CD4-positive, CD25-positive, alpha-beta regulatory T cell (primary cell): ENCODE measurements at regions not wholly inside any gene's neighbourhood (a gene's known extent, or its start where the extent isn't known, plus 50 kb on each side); places are given as distances from the start of the nearest gene placed in this dataset.
"Not testable (repeated sequence)": the region's sequence is repeated elsewhere in the genome, so short reads cannot be mapped to it uniquely, and the experiment has no call there.

ENCODE experiments used
- ATAC-seq, 2 donors: fragments of 150-1000 bp; cut with Tn5 transposase; one replicate each; pipeline ENCODE4 v1.10.0; 2021; ENCODE audit warnings: low read depth in 2 of 2, moderate number of reproducible peaks in 2 of 2, moderate library complexity in 1 of 2
- DNase-seq, 3 donors: peaks; one replicate each; pipeline versions ENCODE4 v3.0.0 to v3.0.0-alpha.2; 2012 to 2022; ENCODE audit warnings: mixed read lengths in 1 of 3
- H3K27ac ChIP-seq: one replicate; pipeline ENCODE4 v1.7.0; 2013; ENCODE audit warnings: mild to moderate bottlenecking, low read length; ENCODE audit not compliant: insufficient read depth, poor library complexity, severe bottlenecking
- H3K27me3 ChIP-seq: one replicate; pipeline ENCODE4 v1.7.0; 2013; ENCODE audit warnings: low read length; ENCODE audit not compliant: control insufficient read depth, insufficient read depth
- H3K36me3 ChIP-seq: one replicate; pipeline ENCODE4 v1.7.0; 2013; ENCODE audit warnings: mild to moderate bottlenecking, low read length, moderate library complexity; ENCODE audit not compliant: control insufficient read depth, insufficient read depth
- H3K4me1 ChIP-seq: 2 replicates; pipeline ENCODE4 v1.7.0; 2013; ENCODE audit warnings: mild to moderate bottlenecking, low read length; ENCODE audit not compliant: insufficient read depth, control insufficient read depth, poor library complexity, severe bottlenecking
- H3K4me3 ChIP-seq: one replicate; pipeline ENCODE4 v1.7.0; 2013; ENCODE audit warnings: low read depth, mild to moderate bottlenecking, low read length, moderate library complexity
- H3K9me3 ChIP-seq, 2 experiments: 1 replicate in 1 of 2; 2 replicates in 1 of 2; pipeline ENCODE4 v1.7.0; 2013; ENCODE audit warnings: low read length in 2 of 2, mild to moderate bottlenecking in 1 of 2, moderate library complexity in 1 of 2; ENCODE audit not compliant: control insufficient read depth in 2 of 2
- H3K27ac Mint-ChIP-seq, 3 donors: one replicate each; pipeline ENCODE4 v1.8.0; 2020 to 2022; ENCODE audit warnings: mild to moderate bottlenecking in 3 of 3, mixed read lengths in 3 of 3, moderate library complexity in 2 of 3
- H3K27me3 Mint-ChIP-seq: one replicate; pipeline ENCODE4 v1.8.0; 2022; ENCODE audit warnings: mild to moderate bottlenecking, mixed read lengths
- H3K36me3 Mint-ChIP-seq: one replicate; pipeline ENCODE4 v1.8.0; 2020; ENCODE audit warnings: mixed read lengths
- H3K4me1 Mint-ChIP-seq, 4 donors: one replicate each; pipeline ENCODE4 v1.8.0; 2020 to 2022; ENCODE audit warnings: mixed read lengths in 4 of 4, mild to moderate bottlenecking in 1 of 4
- H3K4me3 Mint-ChIP-seq, 4 donors: one replicate each; pipeline ENCODE4 v1.8.0; 2020 to 2022; ENCODE audit warnings: mild to moderate bottlenecking in 4 of 4, mixed read lengths in 4 of 4, moderate library complexity in 3 of 4
- H3K9me3 Mint-ChIP-seq, 7 donors: one replicate each; pipeline ENCODE4 v1.8.0; 2020 to 2022; ENCODE audit warnings: mixed read lengths in 7 of 7, mild to moderate bottlenecking in 3 of 7, moderate library complexity in 2 of 7

DNA sequence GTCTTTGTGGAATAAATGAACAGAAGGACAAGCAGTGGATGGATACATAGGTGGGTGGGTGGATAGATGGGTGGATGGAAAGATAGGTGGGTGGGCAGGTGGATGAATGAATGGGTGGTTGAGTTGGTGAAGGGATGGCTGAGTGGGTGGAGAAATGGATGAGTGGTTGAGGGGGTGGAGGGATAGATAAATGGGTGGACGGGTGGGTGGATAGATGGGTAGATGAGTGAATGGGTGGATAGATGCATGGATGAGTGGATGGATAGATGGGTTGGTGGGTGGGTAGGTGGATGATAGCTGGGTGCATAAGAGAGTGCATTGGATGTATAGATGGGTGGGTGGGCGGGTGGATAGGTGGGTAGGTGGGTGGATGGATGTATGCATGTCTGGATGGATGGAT is 63.5 kb downstream of the UNC93B1 start:
- H3K27me3 Mint-ChIP-seq = peaks cover 11% of the 10 kb centered on the region
- not testable (repeated sequence) for H3K27ac ChIP-seq, H3K4me3 ChIP-seq, ATAC-seq, H3K4me3 Mint-ChIP-seq, H3K9me3 Mint-ChIP-seq, H3K9me3 ChIP-seq, H3K36me3 Mint-ChIP-seq, DNase-seq, H3K36me3 ChIP-seq, H3K4me1 ChIP-seq, H3K4me1 Mint-ChIP-seq, H3K27me3 ChIP-seq
- peak overlapping the region in 1 of 3 donors; percentile 52 for H3K27ac Mint-ChIP-seq

DNA sequence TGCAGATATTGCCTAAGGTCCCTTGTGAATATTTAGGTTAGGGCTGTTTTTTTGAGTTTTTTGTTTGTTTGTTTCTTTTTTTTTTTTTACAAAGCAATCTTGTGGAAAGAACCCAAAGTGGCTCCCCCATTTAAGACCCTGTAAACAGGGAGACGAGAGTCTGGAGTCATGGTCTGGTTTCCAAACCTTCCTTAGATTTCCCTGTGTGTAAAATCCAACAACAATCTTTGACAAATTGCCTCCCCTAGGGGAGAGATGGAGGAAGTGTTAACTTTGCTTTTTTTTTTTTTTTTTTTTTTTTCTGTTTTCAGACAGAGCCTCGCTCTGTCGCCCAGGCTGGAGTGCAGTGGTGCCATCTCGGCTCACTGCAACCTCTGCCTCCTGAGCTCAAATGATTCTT is 64.9 kb downstream of the UNC93B1 start:
- H3K9me3 Mint-ChIP-seq, H3K4me3 ChIP-seq, H3K36me3 Mint-ChIP-seq, H3K9me3 ChIP-seq, H3K27ac Mint-ChIP-seq, H3K27ac ChIP-seq, H3K36me3 ChIP-seq, H3K4me1 ChIP-seq, H3K4me3 Mint-ChIP-seq, H3K4me1 Mint-ChIP-seq, ATAC-seq, DNase-seq, H3K27me3 ChIP-seq: not testable (repeated sequence)
- peaks cover 11% of the 10 kb centered on the region for H3K27me3 Mint-ChIP-seq

GRCh38 chr11:67938371-67938770 is 65.5 kb downstream of the UNC93B1 start:
- H3K27ac Mint-ChIP-seq, H3K4me1 Mint-ChIP-seq, H3K36me3 Mint-ChIP-seq, H3K27ac ChIP-seq, H3K9me3 Mint-ChIP-seq, H3K36me3 ChIP-seq, H3K27me3 ChIP-seq, DNase-seq, H3K4me3 Mint-ChIP-seq, H3K4me3 ChIP-seq, ATAC-seq, H3K9me3 ChIP-seq, H3K4me1 ChIP-seq: not testable (repeated sequence)
- H3K27me3 Mint-ChIP-seq = peaks cover 11% of the 10 kb centered on the region

DNA sequence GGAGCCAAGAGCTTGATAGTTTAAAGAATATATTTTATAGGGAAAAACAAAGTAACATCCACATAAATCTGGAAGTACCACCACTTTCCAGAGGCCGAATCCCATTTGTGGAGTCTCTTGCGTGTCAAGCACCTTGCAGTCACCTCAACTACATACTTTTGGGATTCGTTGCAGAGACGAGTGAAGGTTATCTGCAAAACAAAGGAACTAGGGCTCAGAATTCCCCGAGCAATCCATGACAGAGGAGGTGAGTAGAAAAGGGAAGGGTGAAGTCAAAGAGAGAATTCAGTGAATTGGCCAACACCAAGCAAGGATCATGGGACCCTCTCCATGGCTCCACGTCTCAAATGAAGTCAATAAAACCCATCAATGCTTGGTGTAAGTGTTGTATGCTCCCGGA is 80.3 kb downstream of the UNC93B1 start:
- not testable (repeated sequence) for DNase-seq, H3K4me3 ChIP-seq, H3K27me3 ChIP-seq, H3K27ac Mint-ChIP-seq, H3K9me3 ChIP-seq, H3K36me3 ChIP-seq, H3K4me3 Mint-ChIP-seq, H3K36me3 Mint-ChIP-seq, ATAC-seq, H3K27ac ChIP-seq, H3K4me1 ChIP-seq, H3K9me3 Mint-ChIP-seq, H3K27me3 Mint-ChIP-seq
- H3K4me1 Mint-ChIP-seq = peaks cover 5 to 17% (median 13%) of the 10 kb centered on the region in 4 donors

DNA sequence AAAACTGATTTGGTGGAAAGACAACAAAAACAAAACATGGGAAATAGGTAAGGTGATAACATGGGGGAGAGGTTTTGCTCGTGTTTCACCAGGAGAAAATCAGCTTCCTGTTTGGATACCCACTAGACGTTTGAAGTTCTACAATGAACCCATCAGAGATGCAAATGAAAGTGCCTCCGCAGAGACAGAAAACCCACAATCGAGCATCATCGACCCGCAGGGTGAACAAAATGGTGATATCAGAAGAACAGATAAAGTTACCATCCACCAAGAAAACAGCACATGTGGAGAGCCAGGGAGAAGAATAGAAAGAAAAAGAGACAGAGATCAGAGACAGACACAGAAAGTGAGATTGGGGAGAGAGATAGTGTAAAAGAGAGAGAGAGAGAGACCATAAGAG is 83.4 kb downstream of the UNC93B1 start:
- H3K27ac ChIP-seq, ATAC-seq, H3K9me3 ChIP-seq, H3K9me3 Mint-ChIP-seq, H3K27me3 ChIP-seq, H3K4me1 ChIP-seq, H3K27me3 Mint-ChIP-seq, H3K36me3 ChIP-seq, H3K36me3 Mint-ChIP-seq, H3K4me3 ChIP-seq: not testable (repeated sequence)
- H3K4me1 Mint-ChIP-seq = peaks cover 10 to 22% (median 13%) of the 10 kb centered on the region in 4 donors
- peak overlapping the region; percentile 3 to 87 (median 63) for H3K4me3 Mint-ChIP-seq
- peak overlapping the region; percentile 90 to 99 (median 98) for H3K27ac Mint-ChIP-seq
- peak in 2 of 3 donors; percentile 17 to 34 for DNase-seq

GRCh38 chr11:67912184-67912583 is 91.7 kb downstream of the UNC93B1 start:
- Mint-ChIP-seq H3K9me3 (peaks cover 0 to 16% (median 5%) of the 10 kb centered on the region in 7 donors), H3K27me3 (peaks cover 12% of the 10 kb centered on the region)
- not testable (repeated sequence) for H3K27me3 ChIP-seq, DNase-seq, H3K36me3 Mint-ChIP-seq, ATAC-seq, H3K36me3 ChIP-seq, H3K27ac ChIP-seq, H3K27ac Mint-ChIP-seq, H3K9me3 ChIP-seq, H3K4me1 ChIP-seq, H3K4me3 ChIP-seq, H3K4me1 Mint-ChIP-seq, H3K4me3 Mint-ChIP-seq

DNA sequence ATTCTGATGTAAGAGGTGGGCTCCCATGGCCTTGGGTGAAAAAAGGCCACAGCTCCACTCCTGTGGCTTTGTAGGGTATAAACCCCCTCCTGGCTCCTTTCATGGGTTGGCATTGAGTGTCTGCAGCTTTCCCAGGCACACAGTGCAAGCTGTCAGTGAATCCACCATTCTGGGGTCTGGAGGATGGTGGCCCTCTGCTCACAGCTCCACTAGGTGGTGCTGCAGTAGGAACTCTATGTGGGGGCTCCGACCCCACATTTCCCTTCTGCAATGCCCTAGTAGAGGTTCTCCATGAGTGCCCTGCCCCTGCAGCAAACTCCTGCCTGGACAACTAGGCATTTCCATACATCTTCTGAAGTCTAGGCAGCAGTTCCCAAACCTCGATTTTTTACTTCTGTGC is 92.7 kb downstream of the UNC93B1 start:
- peaks cover 0 to 16% (median 4%) of the 10 kb centered on the region in 7 donors for H3K9me3 Mint-ChIP-seq
- not testable (repeated sequence) for H3K27ac ChIP-seq, H3K36me3 ChIP-seq, ATAC-seq, H3K27me3 ChIP-seq, DNase-seq, H3K4me3 Mint-ChIP-seq, H3K4me1 Mint-ChIP-seq, H3K4me3 ChIP-seq, H3K27ac Mint-ChIP-seq, H3K36me3 Mint-ChIP-seq, H3K9me3 ChIP-seq, H3K4me1 ChIP-seq
- H3K27me3 Mint-ChIP-seq = peaks cover 12% of the 10 kb centered on the region

DNA sequence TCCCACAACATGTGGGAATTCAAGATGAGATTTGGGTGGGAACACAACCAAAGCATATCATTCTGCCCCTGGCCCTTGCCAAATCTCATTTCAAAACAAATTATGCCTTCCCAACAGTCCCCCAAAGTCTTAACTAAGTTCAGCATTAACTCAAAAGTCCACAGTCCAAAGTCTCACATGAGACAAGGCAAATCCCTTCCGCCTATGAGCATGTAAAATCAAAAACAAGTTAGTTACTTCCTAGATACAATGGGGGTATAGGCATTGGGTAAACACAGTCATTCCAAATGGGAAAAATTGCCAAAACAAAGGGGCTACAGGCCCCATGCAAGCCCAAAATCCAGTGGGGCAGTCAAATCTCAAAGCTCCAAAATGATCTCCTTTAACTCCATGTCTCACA is 93.1 kb downstream of the UNC93B1 start:
- not testable (repeated sequence) for H3K27ac Mint-ChIP-seq, DNase-seq, H3K4me1 ChIP-seq, H3K4me3 Mint-ChIP-seq, H3K4me3 ChIP-seq, H3K36me3 Mint-ChIP-seq, ATAC-seq, H3K27me3 ChIP-seq, H3K36me3 ChIP-seq, H3K4me1 Mint-ChIP-seq, H3K9me3 ChIP-seq, H3K27ac ChIP-seq
- Mint-ChIP-seq H3K9me3 (peaks cover 0 to 16% (median 4%) of the 10 kb centered on the region in 7 donors), H3K27me3 (peaks cover 12% of the 10 kb centered on the region)
